Cardiac fibroblast (primary cell): ENCODE measurements at regions not wholly inside any gene's neighbourhood (a gene's known extent, or its start where the extent isn't known, plus 50 kb on each side); places are given as distances from the start of the nearest gene placed in this dataset.

Experiments used
- DNase-seq, 2 donors: peaks; one replicate each; pipeline versions ENCODE4 v3.0.0 to v3.0.0-alpha.2; 2010; ENCODE audit warnings: low read depth in 2 of 2
- H3K4me3 ChIP-seq, 2 donors: replicated peaks in 1 of 2; 1 replicate in 1 of 2; 2 replicates in 1 of 2; pipeline ENCODE4 v1.5.1; 2011; ENCODE audit warnings: low read depth in 2 of 2, low read length in 2 of 2, mild to moderate bottlenecking in 2 of 2, moderate library complexity in 1 of 2
- CTCF ChIP-seq: IDR thresholded peaks from one replicate; pipeline ENCODE4 v1.5.1; 2011; ENCODE audit warnings: low read depth, mild to moderate bottlenecking, low read length, inconsistent platforms

GRCh38 chr9:100938507-100938906 is 90.0 kb upstream of the PLPPR1 start:
- no peak for DNase-seq
- TF ChIP-seq CTCF, result no peak
- no peak overlapping the region for H3K4me3 ChIP-seq

GRCh38 chr9:100939636-100940035 is 88.9 kb upstream of the PLPPR1 start:
- no peak overlapping the region for H3K4me3 ChIP-seq
- TF ChIP-seq CTCF, result no peak
- no peak for DNase-seq

GRCh38 chr9:100959226-100959625 is 69.3 kb upstream of the PLPPR1 start:
- no peak overlapping the region for H3K4me3 ChIP-seq
- no peak for DNase-seq
- no peak for TF ChIP-seq CTCF
